H9 (cell line): ENCODE measurements at regions not wholly inside any gene's neighbourhood (a gene's known extent, or its start where the extent isn't known, plus 50 kb on each side); places are given as distances from the start of the nearest gene placed in this dataset.

ENCODE experiments used
- DNase-seq: peaks from one replicate; pipeline ENCODE4 v3.0.0-alpha.2; 2017
- H2AFZ ChIP-seq: one replicate; pipeline ENCODE4 v1.6.1; 2013; ENCODE audit warnings: mild to moderate bottlenecking, low read length, control low read depth, moderate library complexity
- H2AK5ac ChIP-seq: 2 replicates; pipeline ENCODE4 v1.6.1; 2013; ENCODE audit warnings: low read length, control low read depth, mixed read lengths; ENCODE audit not compliant: insufficient read length
- H2BK120ac ChIP-seq: one replicate; pipeline ENCODE4 v1.6.1; 2013; ENCODE audit warnings: low read depth, mild to moderate bottlenecking, low read length, control low read depth, inconsistent platforms; ENCODE audit not compliant: poor library complexity, severe bottlenecking
- H2BK12ac ChIP-seq: 2 replicates; pipeline ENCODE4 v1.6.1; 2013; ENCODE audit warnings: low read length, control low read depth, mixed read lengths, low read depth; ENCODE audit not compliant: insufficient read length
- H2BK15ac ChIP-seq: 2 replicates; pipeline ENCODE4 v1.6.1; 2013; ENCODE audit warnings: low read depth, low read length, control low read depth
- H2BK20ac ChIP-seq: one replicate; pipeline ENCODE4 v1.6.1; 2013; ENCODE audit warnings: low read depth, mild to moderate bottlenecking, low read length, control low read depth, inconsistent platforms; ENCODE audit not compliant: poor library complexity, severe bottlenecking
- H2BK5ac ChIP-seq: 2 replicates; pipeline ENCODE4 v1.6.1; 2013; ENCODE audit warnings: low read length, control low read depth, mixed read lengths; ENCODE audit not compliant: insufficient read length
- H3K14ac ChIP-seq: 2 replicates; pipeline ENCODE4 v1.6.1; 2013; ENCODE audit warnings: low read length, control low read depth; ENCODE audit not compliant: insufficient read depth
- H3K18ac ChIP-seq: 2 replicates; pipeline ENCODE4 v1.6.1; 2013; ENCODE audit warnings: low read depth, mild to moderate bottlenecking, mixed read lengths, low read length, control low read depth; ENCODE audit not compliant: insufficient read length
- H3K23ac ChIP-seq: 2 replicates; pipeline ENCODE4 v1.6.1; 2013; ENCODE audit warnings: low read length, control low read depth, mixed read lengths, low read depth; ENCODE audit not compliant: insufficient read length
- H3K23me2 ChIP-seq: 2 replicates; pipeline ENCODE4 v1.6.1; 2013; ENCODE audit warnings: low read depth, mild to moderate bottlenecking, mixed read lengths, low read length, control low read depth; ENCODE audit not compliant: insufficient read length, poor library complexity, severe bottlenecking
- H3K27ac ChIP-seq: 2 replicates; pipeline ENCODE4 v1.5.1; 2013; ENCODE audit warnings: low read length, control low read depth, mixed read lengths, low read depth; ENCODE audit not compliant: insufficient read length
- H3K27me3 ChIP-seq: 2 replicates; pipeline ENCODE4 v1.6.1; 2013; ENCODE audit warnings: low read length, control low read depth, inconsistent platforms; ENCODE audit not compliant: insufficient read depth
- H3K4ac ChIP-seq: 2 replicates; pipeline ENCODE4 v1.6.1; 2013; ENCODE audit warnings: low read depth, mild to moderate bottlenecking, control low read depth, inconsistent platforms, low read length, moderate library complexity
- H3K4me1 ChIP-seq: 2 replicates; pipeline ENCODE4 v1.6.1; 2013; ENCODE audit warnings: low read length, control low read depth, inconsistent platforms; ENCODE audit not compliant: insufficient read depth
- H3K4me2 ChIP-seq: 2 replicates; pipeline ENCODE4 v1.6.1; 2013; ENCODE audit warnings: low read length, control low read depth, mixed read lengths; ENCODE audit not compliant: insufficient read length, insufficient read depth
- H3K56ac ChIP-seq: 2 replicates; pipeline ENCODE4 v1.6.1; 2013; ENCODE audit warnings: low read depth, mild to moderate bottlenecking, mixed read lengths, low read length, control low read depth; ENCODE audit not compliant: insufficient read length
- H3K79me1 ChIP-seq: 2 replicates; pipeline ENCODE4 v1.6.1; 2013; ENCODE audit warnings: low read depth, mild to moderate bottlenecking, moderate library complexity, low read length, control low read depth, inconsistent platforms; ENCODE audit not compliant: insufficient read depth, poor library complexity, severe bottlenecking
- H3K79me2 ChIP-seq: 2 replicates; pipeline ENCODE4 v1.6.1; 2013; ENCODE audit warnings: low read length, control low read depth, inconsistent platforms; ENCODE audit not compliant: insufficient read depth
- H3K9ac ChIP-seq: 2 replicates; pipeline ENCODE4 v1.6.1; 2013; ENCODE audit warnings: low read length, control low read depth, mixed read lengths; ENCODE audit not compliant: insufficient read length; ENCODE audit errors: extremely low read depth
- H3K9me3 ChIP-seq: one replicate; pipeline ENCODE4 v1.6.1; 2013; ENCODE audit warnings: low read depth, low read length, inconsistent platforms; ENCODE audit not compliant: control insufficient read depth
- H3T11ph ChIP-seq: one replicate; pipeline ENCODE4 v1.6.1; 2013; ENCODE audit warnings: mild to moderate bottlenecking, low read length, control low read depth, inconsistent platforms
- H4K20me1 ChIP-seq: one replicate; pipeline ENCODE4 v1.6.1; 2013; ENCODE audit not compliant: control insufficient read depth, insufficient read length, insufficient read depth
- H4K5ac ChIP-seq: 2 replicates; pipeline ENCODE4 v1.6.1; 2013; ENCODE audit warnings: low read depth, mild to moderate bottlenecking, mixed read lengths, low read length, control low read depth; ENCODE audit not compliant: insufficient read length
- H4K8ac ChIP-seq: replicated peaks from 2 replicates; pipeline ENCODE4 v1.6.1; 2013; ENCODE audit warnings: low read length, control low read depth, mixed read lengths, low read depth; ENCODE audit not compliant: insufficient read length
- H4K91ac ChIP-seq: 2 replicates; pipeline ENCODE4 v1.6.1; 2013; ENCODE audit warnings: low read depth, mild to moderate bottlenecking, moderate library complexity, mixed read lengths, low read length, control low read depth; ENCODE audit not compliant: insufficient read length
- H3K27ac Mint-ChIP-seq, 3 experiments: 2 replicates in 2 of 3; 3 replicates in 1 of 3; pipeline ENCODE4 v1.8.0; 2020 to 2021; ENCODE audit warnings: mixed read lengths in 3 of 3, mild to moderate bottlenecking in 1 of 3, moderate library complexity in 1 of 3
- H3K27me3 Mint-ChIP-seq: 2 replicates; pipeline ENCODE4 v1.8.0; 2021; ENCODE audit warnings: low read depth, mild to moderate bottlenecking, moderate library complexity, mixed read lengths
- H3K36me3 Mint-ChIP-seq, 3 experiments: 2 replicates in 2 of 3; 3 replicates in 1 of 3; pipeline ENCODE4 v1.8.0; 2020 to 2021; ENCODE audit warnings: low read depth in 3 of 3, mixed read lengths in 3 of 3; ENCODE audit not compliant: insufficient read depth in 1 of 3
- H3K4me1 Mint-ChIP-seq, 2 experiments: 2 replicates each; pipeline ENCODE4 v1.8.0; 2020; ENCODE audit warnings: mixed read lengths in 2 of 2
- H3K4me3 Mint-ChIP-seq, 2 experiments: 2 replicates in 1 of 2; 3 replicates in 1 of 2; pipeline ENCODE4 v1.8.0; 2020 to 2021; ENCODE audit warnings: mild to moderate bottlenecking in 2 of 2, mixed read lengths in 2 of 2, moderate library complexity in 1 of 2
- H3K9me3 Mint-ChIP-seq, 2 experiments: 2 replicates in 1 of 2; 3 replicates in 1 of 2; pipeline ENCODE4 v1.8.0; 2020; ENCODE audit warnings: mild to moderate bottlenecking in 2 of 2, mixed read lengths in 2 of 2, moderate library complexity in 1 of 2
- CTCF ChIP-seq: fragments of 200-600 bp; sonication (generic); conservative IDR thresholded peaks from 3 replicates; pipeline ENCODE4 v1.8.0; 2021; ENCODE audit warnings: antibody characterized with exemption, mild to moderate bottlenecking
- WGBS: extraction: QIAGEN DNeasy Blood & Tissue Kit; methylation state at CpG from one replicate; pipeline ENCODE4 v1.1.7; 2013; ENCODE audit warnings: missing lambda C conversion rate, low lambda C conversion rate, mixed read lengths; ENCODE audit not compliant: insufficient read length; ENCODE audit errors: extremely low coverage; 5-methylcytosine and 5-hydroxymethylcytosine counted together

GRCh38 chr10:129040377-129040776, 426.7 kb upstream of the MGMT start:
- no peak overlapping the region for H3K4me2 ChIP-seq
- Mint-ChIP-seq H3K36me3 (no peaks in the 10 kb centered on the region; a peak in 1 of 7 replicates), H3K4me3 (no peak overlapping the region), H3K9me3 (no peaks in the 10 kb centered on the region), H3K27ac (no peak overlapping the region), H3K4me1 (peaks cover 18 to 24% of the 10 kb centered on the region in 2 experiments), H3K27me3 (no peaks in the 10 kb centered on the region; the same call in 1 of the 2 replicates)
- H3K9me3 ChIP-seq, result no peaks in the 10 kb centered on the region
- H3K27me3 ChIP-seq, result no peaks in the 10 kb centered on the region
- DNase-seq, result no peak
- no peak overlapping the region for H2BK120ac ChIP-seq
- H3T11ph ChIP-seq, result no peak overlapping the region
- H4K91ac ChIP-seq, result no peak overlapping the region
- H3K4me1 ChIP-seq, result peaks cover 3% of the 10 kb centered on the region; the same call in 1 of the 2 replicates
- no peak overlapping the region for H2BK5ac ChIP-seq
- no peak overlapping the region for H2AK5ac ChIP-seq
- H3K4ac ChIP-seq, result no peak overlapping the region
- no peak for TF ChIP-seq CTCF
- no peaks in the 10 kb centered on the region for H3K79me1 ChIP-seq
- no peaks in the 10 kb centered on the region for H3K79me2 ChIP-seq
- no peak overlapping the region for H2AFZ ChIP-seq
- H4K20me1 ChIP-seq, result no peaks in the 10 kb centered on the region
- no CpG with 5 or more reads among the region's 1 CpG for WGBS
- H3K18ac ChIP-seq, result no peak overlapping the region
- H4K5ac ChIP-seq, result no peak overlapping the region
- H3K23me2 ChIP-seq, result no peaks in the 10 kb centered on the region
- H3K56ac ChIP-seq, result no peak overlapping the region
- H2BK12ac ChIP-seq, result no peak overlapping the region
- no peak overlapping the region for H4K8ac ChIP-seq
- no peak overlapping the region for H2BK15ac ChIP-seq
- no peak overlapping the region for H3K27ac ChIP-seq
- H3K9ac ChIP-seq, result no peak overlapping the region
- H3K14ac ChIP-seq, result no peak overlapping the region
- no peak overlapping the region for H3K23ac ChIP-seq
- H2BK20ac ChIP-seq, result no peak overlapping the region
